Iris pigment epithelial cell (primary cell): ENCODE measurements at regions not wholly inside any gene's neighbourhood (a gene's known extent, or its start where the extent isn't known, plus 50 kb on each side); places are given as distances from the start of the nearest gene placed in this dataset.

Source experiments
- DNase-seq: peaks from one replicate; pipeline ENCODE4 v3.0.0-alpha.2; 2011; ENCODE audit warnings: low read depth

GRCh38 chr1:29896791-29897714 lies 660.7 kb downstream of the PTPRU start:
- no peak for DNase-seq

GRCh38 chr1:29896300-29896699 lies 660.0 kb downstream of the PTPRU start:
- no peak for DNase-seq

- DNase-seq: no peak
Measured at GRCh38 chr1:29895201-29895600, 658.9 kb downstream of the PTPRU start.

- DNase-seq: no peak
Measured at GRCh38 chr1:29894311-29894710, 658.0 kb downstream of the PTPRU start.

- DNase-seq: no peak
Measured at GRCh38 chr1:29893806-29894205, 657.5 kb downstream of the PTPRU start.

GRCh38 chr1:29893046-29893723 lies 656.9 kb downstream of the PTPRU start:
- DNase-seq: no peak

- DNase-seq: no peak
Measured at GRCh38 chr1:29892247-29892646, 655.9 kb downstream of the PTPRU start.

- DNase-seq: no peak
Measured at GRCh38 chr1:29890201-29890959, 654.1 kb downstream of the PTPRU start.

GRCh38 chr1:29889776-29890175 lies 653.5 kb downstream of the PTPRU start:
- no peak for DNase-seq

- DNase-seq: no peak
Measured at GRCh38 chr1:29884740-29885139, 648.4 kb downstream of the PTPRU start.

GRCh38 chr1:29883986-29884385 lies 647.7 kb downstream of the PTPRU start:
- no peak for DNase-seq

- DNase-seq: no peak
Measured at GRCh38 chr1:29883411-29883832, 647.1 kb downstream of the PTPRU start.

- DNase-seq: no peak
Measured at GRCh38 chr1:29880556-29880955, 644.2 kb downstream of the PTPRU start.

GRCh38 chr1:29879217-29879616 lies 642.9 kb downstream of the PTPRU start:
- DNase-seq: no peak

GRCh38 chr1:29878501-29878900 lies 642.2 kb downstream of the PTPRU start:
- no peak for DNase-seq

GRCh38 chr1:29876902-29877301 lies 640.6 kb downstream of the PTPRU start:
- no peak for DNase-seq

GRCh38 chr1:29876441-29876840 lies 640.1 kb downstream of the PTPRU start:
- no peak for DNase-seq

- no peak for DNase-seq
Measured at GRCh38 chr1:29875557-29876028, 639.3 kb downstream of the PTPRU start.

- DNase-seq: no peak
Measured at GRCh38 chr1:29870621-29871020, 634.3 kb downstream of the PTPRU start.

GRCh38 chr1:29869802-29870201 lies 633.5 kb downstream of the PTPRU start:
- DNase-seq: no peak

- no peak for DNase-seq
Measured at GRCh38 chr1:29868944-29869343, 632.6 kb downstream of the PTPRU start.

GRCh38 chr1:29868096-29868495 lies 631.8 kb downstream of the PTPRU start:
- no peak for DNase-seq
